Spleen (tissue), 11 donors: ENCODE measurements at regions not wholly inside any gene's neighbourhood (a gene's known extent, or its start where the extent isn't known, plus 50 kb on each side); places are given as distances from the start of the nearest gene placed in this dataset.

Experiments
- DNase-seq: peaks from one replicate; pipeline ENCODE4 v3.0.0-alpha.2; 2020
- H3K27ac ChIP-seq, 8 donors: fragments of 200-600 bp; sonication (generic) in 7 of 8; 1 replicate in 4 of 8; 2 replicates in 4 of 8; pipeline versions ENCODE4 v1.5.0 to v1.8.0; 2016 to 2021; ENCODE audit warnings: inconsistent platforms in 4 of 8, mild to moderate bottlenecking in 4 of 8, moderate library complexity in 1 of 8
- H3K27me3 ChIP-seq, 7 donors: fragments of 200-600 bp; sonication (generic) in 6 of 7; replicated peaks in 1 of 7; 1 replicate in 4 of 7; 2 replicates in 3 of 7; pipeline versions ENCODE4 v1.5.0 to v1.8.0; 2016 to 2021; ENCODE audit warnings: inconsistent platforms in 3 of 7, mild to moderate bottlenecking in 1 of 7
- H3K36me3 ChIP-seq, 6 donors: fragments of 200-600 bp; sonication (generic) in 5 of 6; 1 replicate in 4 of 6; 2 replicates in 2 of 6; pipeline versions ENCODE4 v1.5.0 to v1.8.0; 2016 to 2021; ENCODE audit warnings: inconsistent platforms in 2 of 6
- H3K4me1 ChIP-seq, 6 donors: fragments of 200-600 bp; sonication (generic) in 5 of 6; 1 replicate in 3 of 6; 2 replicates in 3 of 6; pipeline versions ENCODE4 v1.5.0 to v1.8.0; 2016 to 2021; ENCODE audit warnings: inconsistent platforms in 3 of 6
- H3K4me3 ChIP-seq, 8 donors: fragments of 200-600 bp; sonication (generic) in 7 of 8; 1 replicate in 4 of 8; 2 replicates in 4 of 8; pipeline versions ENCODE4 v1.5.0 to v1.8.0; 2016 to 2021; ENCODE audit warnings: inconsistent platforms in 4 of 8, mild to moderate bottlenecking in 4 of 8, moderate library complexity in 2 of 8
- H3K9me3 ChIP-seq, 8 donors: fragments of 200-600 bp; sonication (generic) in 7 of 8; 1 replicate in 4 of 8; 2 replicates in 4 of 8; pipeline versions ENCODE4 v1.5.0 to v1.8.0; 2016 to 2021; ENCODE audit warnings: inconsistent platforms in 4 of 8
- POLR2A ChIP-seq, 3 donors: fragments of 450-650 bp; IDR thresholded peaks; one replicate each; pipeline ENCODE4 v1.5.1; 2017; ENCODE audit warnings: antibody characterized with exemption in 3 of 3, mild to moderate bottlenecking in 1 of 3
- POLR2AphosphoS5 ChIP-seq, 3 donors: sonication (generic); formaldehyde crosslinking; IDR thresholded peaks; one replicate each; pipeline ENCODE4 v1.5.1; 2017; ENCODE audit warnings: antibody characterized with exemption in 3 of 3
- WGBS, 5 donors: extraction: QIAGEN DNeasy Blood & Tissue Kit in 3 of 5; methylation state at CpG; one replicate each; pipeline versions ENCODE4 v1.1.5 to v1.1.7; 2013 to 2018; 5-methylcytosine and 5-hydroxymethylcytosine counted together
- intact Hi-C: fragments of 100-400 bp; cut with DNase I; formaldehyde crosslinking; loops from one replicate; pipeline ENCODE4 v1.15.0; 2023; ENCODE audit warnings: low total_unique reads
- TF ChIP-seq, protein P1 (sequence below), 11 experiments: fragments of 200-600 bp in 7 of 11; fragments of 450-650 bp in 4 of 11; sonication (generic) in 4 of 11; IDR thresholded peaks in 8 of 11; conservative IDR thresholded peaks in 3 of 11; 1 replicate in 7 of 11; 2 replicates in 4 of 11; pipeline versions ENCODE4 v1.4.0 to v1.8.0; 2016 to 2021; ENCODE audit warnings: antibody characterized with exemption in 11 of 11, inconsistent platforms in 4 of 11, mild to moderate bottlenecking in 1 of 11
- donor health status: healthy with polysubstance abuse.
- donor health status: DM: no; HTN: no; CAD: no; lungs with moderate emphysema.
- donor health status: DM: no; HTN: no; CAD: no.
- donor health status: Bipolar disorder and iron deficiency.
- donor health status: healthy.
- donor health status: DM: no; HTN: no; CAD: no.
- donor health status: DM: yes; HTN: yes; CAD: no.

- no peak for DNase-seq
- WGBS, 5 donors, result 25 to 57% (median 43%) methylated on average over 2 of the region's 2 CpGs
- Histone ChIP-seq H3K27ac (peak overlapping the region in 1 of 8 donors; percentile 15), H3K4me1 (peaks cover 0 to 57% (median 8%) of the 10 kb centered on the region in 6 donors), H3K9me3 (no peaks in the 10 kb centered on the region), H3K4me3 (no peak overlapping the region), H3K27me3 (no peaks in the 10 kb centered on the region), H3K36me3 (no peaks in the 10 kb centered on the region)
- TF ChIP-seq POLR2A (IDR thresholded peaks at IDR 0.05), result no peak
- TF ChIP-seq, protein P1, sequence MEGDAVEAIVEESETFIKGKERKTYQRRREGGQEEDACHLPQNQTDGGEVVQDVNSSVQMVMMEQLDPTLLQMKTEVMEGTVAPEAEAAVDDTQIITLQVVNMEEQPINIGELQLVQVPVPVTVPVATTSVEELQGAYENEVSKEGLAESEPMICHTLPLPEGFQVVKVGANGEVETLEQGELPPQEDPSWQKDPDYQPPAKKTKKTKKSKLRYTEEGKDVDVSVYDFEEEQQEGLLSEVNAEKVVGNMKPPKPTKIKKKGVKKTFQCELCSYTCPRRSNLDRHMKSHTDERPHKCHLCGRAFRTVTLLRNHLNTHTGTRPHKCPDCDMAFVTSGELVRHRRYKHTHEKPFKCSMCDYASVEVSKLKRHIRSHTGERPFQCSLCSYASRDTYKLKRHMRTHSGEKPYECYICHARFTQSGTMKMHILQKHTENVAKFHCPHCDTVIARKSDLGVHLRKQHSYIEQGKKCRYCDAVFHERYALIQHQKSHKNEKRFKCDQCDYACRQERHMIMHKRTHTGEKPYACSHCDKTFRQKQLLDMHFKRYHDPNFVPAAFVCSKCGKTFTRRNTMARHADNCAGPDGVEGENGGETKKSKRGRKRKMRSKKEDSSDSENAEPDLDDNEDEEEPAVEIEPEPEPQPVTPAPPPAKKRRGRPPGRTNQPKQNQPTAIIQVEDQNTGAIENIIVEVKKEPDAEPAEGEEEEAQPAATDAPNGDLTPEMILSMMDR (IDR thresholded peaks at IDR 0.05 in 8 of 11, conservative IDR thresholded peaks at IDR 0.05 in 3 of 11), result no peak
- no peak for TF ChIP-seq POLR2AphosphoS5 (IDR thresholded peaks at IDR 0.05)
- intact Hi-C loops, result no loop called here
These were observed 212.9 kb upstream of the PRDM1 start for GRCh38 chr6:105873211-105873704.

- no peak for TF ChIP-seq POLR2AphosphoS5 (IDR thresholded peaks at IDR 0.05)
- TF ChIP-seq, protein P1 (IDR thresholded peaks at IDR 0.05 in 8 of 11, conservative IDR thresholded peaks at IDR 0.05 in 3 of 11), result no peak
- no peak for TF ChIP-seq POLR2A (IDR thresholded peaks at IDR 0.05)
- no peak overlapping the region for H3K4me3 ChIP-seq
- no peaks in the 10 kb centered on the region for H3K9me3 ChIP-seq
- H3K4me1 ChIP-seq, result peaks cover 0 to 67% (median 8%) of the 10 kb centered on the region in 6 donors
- intact Hi-C loops, result no loop called here
- DNase-seq, result no peak
- no peaks in the 10 kb centered on the region for H3K36me3 ChIP-seq
- H3K27me3 ChIP-seq, result no peaks in the 10 kb centered on the region
- WGBS, 5 donors, result 46 to 85% (median 68%) methylated on average over 4 of the region's 4 CpGs
- peak overlapping the region in 1 of 8 donors; percentile 36 for H3K27ac ChIP-seq
These were observed 213.9 kb upstream of the PRDM1 start for GRCh38 chr6:105872249-105872648.

GRCh38 chr6:105871542-105871941 is 214.6 kb upstream of the PRDM1 start:
- no peak for TF ChIP-seq POLR2AphosphoS5 (IDR thresholded peaks at IDR 0.05)
- TF ChIP-seq POLR2A (IDR thresholded peaks at IDR 0.05), result no peak
- TF ChIP-seq, protein P1 (IDR thresholded peaks at IDR 0.05 in 8 of 11, conservative IDR thresholded peaks at IDR 0.05 in 3 of 11), result no peak
- DNase-seq, result no peak
- 78 to 90% (median 85%) methylated on average over 5 of the region's 5 CpGs for WGBS, 5 donors
- Histone ChIP-seq H3K4me1 (peaks cover 0 to 64% (median 8%) of the 10 kb centered on the region in 6 donors), H3K36me3 (no peaks in the 10 kb centered on the region), H3K4me3 (no peak overlapping the region), H3K9me3 (no peaks in the 10 kb centered on the region), H3K27me3 (no peaks in the 10 kb centered on the region), H3K27ac (peak overlapping the region in 1 of 8 donors; percentile 0)
- intact Hi-C loops, result no loop called here

DNA sequence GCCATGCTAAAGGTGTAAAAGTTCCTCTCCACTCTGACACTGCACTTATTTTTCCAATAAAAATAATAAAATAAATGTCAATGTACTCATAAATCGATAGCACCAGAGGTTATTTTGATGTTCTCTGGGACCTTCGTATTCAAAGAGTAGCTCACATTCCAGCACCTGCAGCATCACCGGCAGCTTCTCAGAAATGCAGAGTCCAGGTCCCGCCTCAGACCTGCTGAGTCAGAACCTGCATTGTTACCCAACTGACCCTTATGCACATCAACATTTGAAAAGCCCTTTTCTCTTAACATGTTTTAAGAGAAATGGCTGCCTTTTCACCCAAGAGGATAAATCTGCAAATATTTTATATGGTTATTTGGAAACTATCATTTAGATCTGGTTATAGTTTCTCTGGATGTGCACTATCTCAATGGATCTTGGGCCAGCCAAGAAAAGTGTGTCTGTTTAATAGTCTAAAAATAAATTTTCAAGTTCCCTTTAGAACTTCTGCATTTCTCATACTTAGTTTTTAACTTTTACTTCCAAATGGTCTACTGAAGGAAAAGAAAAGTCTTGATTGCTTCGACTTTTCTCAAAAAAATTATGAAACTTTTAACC is 216.2 kb upstream of the PRDM1 start:
- H3K36me3 ChIP-seq, result no peaks in the 10 kb centered on the region
- TF ChIP-seq, protein P1 (IDR thresholded peaks at IDR 0.05 in 8 of 11, conservative IDR thresholded peaks at IDR 0.05 in 3 of 11), result no peak
- TF ChIP-seq POLR2A (IDR thresholded peaks at IDR 0.05), result no peak
- no peak for TF ChIP-seq POLR2AphosphoS5 (IDR thresholded peaks at IDR 0.05)
- peaks cover 0 to 48% (median 6%) of the 10 kb centered on the region in 6 donors for H3K4me1 ChIP-seq
- intact Hi-C loops, result no loop called here
- H3K4me3 ChIP-seq, result no peak overlapping the region
- 52 to 71% (median 60%) methylated on average over 5 of the region's 5 CpGs for WGBS, 5 donors
- H3K9me3 ChIP-seq, result no peaks in the 10 kb centered on the region
- H3K27me3 ChIP-seq, result no peaks in the 10 kb centered on the region
- peak overlapping the region in 3 of 8 donors; percentile 33 to 62 (median 43) for H3K27ac ChIP-seq
- DNase-seq, result no peak
